ENCODE measurements at regions not wholly inside any gene's neighbourhood (a gene's known extent, or its start where the extent isn't known, plus 50 kb on each side); places are given as distances from the start of the nearest gene placed in this dataset.

GRCh38 chr2:34121076-34121475 lies 522.0 kb upstream of the FAM98A start (continued):
- TF ChIP-seq CTCF (IDR thresholded peaks at IDR 0.05; ENCODE audit: low read depth, low read length, missing input control) (no peak), YY1 (IDR thresholded peaks at IDR 0.05) (no peak), FOXA1 (IDR thresholded peaks at IDR 0.05) (no peak), GABPA (IDR thresholded peaks at IDR 0.05 in 1 of 2, conservative IDR thresholded peaks at IDR 0.05 in 1 of 2) (no peak), RXRA (IDR thresholded peaks at IDR 0.05) (no peak), MAX (IDR thresholded peaks at IDR 0.05) (no peak), HNF4G (IDR thresholded peaks at IDR 0.05) (no peak), FOXA2 (IDR thresholded peaks at IDR 0.05) (no peak)

- 41% methylated on average over 1 of the region's 1 CpG for WGBS
- Histone ChIP-seq H3K27ac (ENCODE audit: low read depth in 1 of 2, low read length in 2 of 2) (no peak overlapping the region), H3K4me1 (ENCODE audit: control insufficient read depth in 4 of 4, insufficient read depth in 4 of 4, low read length in 3 of 4) (no peaks in the 10 kb centered on the region), H3K9ac (ENCODE audit: low read depth in 1 of 2, low read length in 2 of 2) (no peak overlapping the region), H3K9me3 (ENCODE audit: control insufficient read depth in 4 of 4, low read length in 3 of 4) (no peaks in the 10 kb centered on the region), H3K4me3 (ENCODE audit: low read depth in 1 of 3, low read length in 3 of 3) (no peak overlapping the region), H3K36me3 (ENCODE audit: control insufficient read depth in 4 of 4, insufficient read depth in 3 of 4, low read depth in 1 of 4, low read length in 3 of 4) (no peaks in the 10 kb centered on the region), H3K27me3 (ENCODE audit: control insufficient read depth in 4 of 4, insufficient read depth in 4 of 4, low read length in 3 of 4) (no peaks in the 10 kb centered on the region)
- no peak for DNase-seq (ENCODE audit: low spot score)
- TF ChIP-seq REST (IDR thresholded peaks at IDR 0.05) (no peak), TAF1 (conservative IDR thresholded peaks at IDR 0.05) (no peak), YY1 (IDR thresholded peaks at IDR 0.05) (no peak), CTCF (IDR thresholded peaks at IDR 0.05; ENCODE audit: low read depth, low read length, missing input control) (no peak), MAX (IDR thresholded peaks at IDR 0.05) (no peak), HNF4A (conservative IDR thresholded peaks at IDR 0.05) (no peak), HNF4G (IDR thresholded peaks at IDR 0.05) (no peak), FOXA1 (IDR thresholded peaks at IDR 0.05) (no peak)
Observed at GRCh38 chr2:34115076-34115475, 516.0 kb upstream of the FAM98A start.

- H3K4me3 ChIP-seq (ENCODE audit: low read depth in 1 of 3, low read length in 3 of 3) = no peak overlapping the region
- WGBS = 78% methylated on average over 1 of the region's 1 CpG
- H3K4me1 ChIP-seq (ENCODE audit: control insufficient read depth in 4 of 4, insufficient read depth in 4 of 4, low read length in 3 of 4) = no peaks in the 10 kb centered on the region
- no peaks in the 10 kb centered on the region for H3K9me3 ChIP-seq (ENCODE audit: control insufficient read depth in 4 of 4, low read length in 3 of 4)
- no peak overlapping the region for H3K27ac ChIP-seq (ENCODE audit: low read depth in 1 of 2, low read length in 2 of 2)
- H3K36me3 ChIP-seq (ENCODE audit: control insufficient read depth in 4 of 4, insufficient read depth in 3 of 4, low read depth in 1 of 4, low read length in 3 of 4) = no peaks in the 10 kb centered on the region
- DNase-seq (ENCODE audit: low spot score) = no peak
- H3K9ac ChIP-seq (ENCODE audit: low read depth in 1 of 2, low read length in 2 of 2) = no peak overlapping the region
- no peaks in the 10 kb centered on the region for H3K27me3 ChIP-seq (ENCODE audit: control insufficient read depth in 4 of 4, insufficient read depth in 4 of 4, low read length in 3 of 4)
- TF ChIP-seq ATF3 (IDR thresholded peaks at IDR 0.05) (no peak), FOXA1 (IDR thresholded peaks at IDR 0.05) (no peak), JUND (IDR thresholded peaks at IDR 0.05) (no peak), HNF4G (IDR thresholded peaks at IDR 0.05) (no peak), MAX (IDR thresholded peaks at IDR 0.05) (no peak), FOXA2 (IDR thresholded peaks at IDR 0.05) (no peak), ZBTB33 (IDR thresholded peaks at IDR 0.05) (no peak), TAF1 (conservative IDR thresholded peaks at IDR 0.05) (no peak), HNF4A (conservative IDR thresholded peaks at IDR 0.05) (no peak), GABPA (IDR thresholded peaks at IDR 0.05 in 1 of 2, conservative IDR thresholded peaks at IDR 0.05 in 1 of 2) (no peak), RAD21 (IDR thresholded peaks at IDR 0.05) (no peak)
Observed at GRCh38 chr2:34112161-34112560, 513.1 kb upstream of the FAM98A start.
